GM20000 (cell line): ENCODE measurements at regions not wholly inside any gene's neighbourhood (a gene's known extent, or its start where the extent isn't known, plus 50 kb on each side); places are given as distances from the start of the nearest gene placed in this dataset.

Source experiments
- DNase-seq: peaks from one replicate; pipeline ENCODE4 v3.0.0; 2012; ENCODE audit warnings: low spot score
- TF ChIP-seq, protein P1 (sequence below): IDR thresholded peaks from 2 replicates; pipeline ENCODE4 v1.5.1; 2012; ENCODE audit warnings: mild to moderate bottlenecking, control low read depth; ENCODE audit errors: extremely low read depth, missing control alignments

GRCh38 chr5:40221255-40221654 lies 458.5 kb upstream of the PTGER4 start:
- DNase-seq, result no peak
- TF ChIP-seq, protein P1, sequence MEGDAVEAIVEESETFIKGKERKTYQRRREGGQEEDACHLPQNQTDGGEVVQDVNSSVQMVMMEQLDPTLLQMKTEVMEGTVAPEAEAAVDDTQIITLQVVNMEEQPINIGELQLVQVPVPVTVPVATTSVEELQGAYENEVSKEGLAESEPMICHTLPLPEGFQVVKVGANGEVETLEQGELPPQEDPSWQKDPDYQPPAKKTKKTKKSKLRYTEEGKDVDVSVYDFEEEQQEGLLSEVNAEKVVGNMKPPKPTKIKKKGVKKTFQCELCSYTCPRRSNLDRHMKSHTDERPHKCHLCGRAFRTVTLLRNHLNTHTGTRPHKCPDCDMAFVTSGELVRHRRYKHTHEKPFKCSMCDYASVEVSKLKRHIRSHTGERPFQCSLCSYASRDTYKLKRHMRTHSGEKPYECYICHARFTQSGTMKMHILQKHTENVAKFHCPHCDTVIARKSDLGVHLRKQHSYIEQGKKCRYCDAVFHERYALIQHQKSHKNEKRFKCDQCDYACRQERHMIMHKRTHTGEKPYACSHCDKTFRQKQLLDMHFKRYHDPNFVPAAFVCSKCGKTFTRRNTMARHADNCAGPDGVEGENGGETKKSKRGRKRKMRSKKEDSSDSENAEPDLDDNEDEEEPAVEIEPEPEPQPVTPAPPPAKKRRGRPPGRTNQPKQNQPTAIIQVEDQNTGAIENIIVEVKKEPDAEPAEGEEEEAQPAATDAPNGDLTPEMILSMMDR, result no peak

- no peak for DNase-seq
- TF ChIP-seq, protein P1, result no peak
These were observed 459.5 kb upstream of the PTGER4 start for GRCh38 chr5:40220260-40220659.

DNA sequence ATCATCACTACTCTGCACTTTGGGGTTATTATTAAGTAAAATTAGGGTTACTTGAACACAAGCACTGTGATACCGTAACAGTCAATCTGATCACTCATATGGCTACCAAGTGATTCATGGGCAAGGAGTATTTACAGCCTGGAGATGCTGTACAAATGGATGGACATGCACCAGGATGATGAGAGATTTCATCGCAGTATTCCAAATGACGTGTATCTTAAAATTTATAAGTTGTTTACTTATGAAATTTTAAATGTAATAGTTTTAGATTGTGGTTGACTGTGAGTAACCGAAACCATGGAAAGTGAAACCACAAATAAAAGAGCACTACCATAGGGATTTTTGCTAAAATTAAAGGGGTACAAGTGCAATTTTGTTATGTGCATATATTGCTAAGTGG lies 462.2 kb upstream of the PTGER4 start:
- TF ChIP-seq, protein P1, result no peak
- DNase-seq, result no peak

DNA sequence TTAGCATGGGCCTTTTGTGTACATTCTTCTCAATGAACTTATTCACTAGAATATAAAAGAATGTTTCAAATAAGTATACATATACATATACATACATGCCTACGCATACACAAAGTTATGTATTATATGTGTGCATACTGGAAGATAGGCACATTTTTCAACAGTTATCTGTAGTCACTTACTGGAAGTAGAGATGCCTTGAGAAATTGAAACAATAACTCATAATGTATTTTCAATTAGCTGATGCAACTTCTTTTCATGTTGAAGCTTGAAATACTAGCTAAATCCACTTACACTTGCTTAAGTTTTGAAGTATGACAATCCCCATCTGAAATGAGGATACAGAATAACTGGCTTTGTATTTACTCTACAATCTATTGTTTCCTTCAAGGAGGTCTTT lies 469.0 kb upstream of the PTGER4 start:
- DNase-seq, result no peak

DNA sequence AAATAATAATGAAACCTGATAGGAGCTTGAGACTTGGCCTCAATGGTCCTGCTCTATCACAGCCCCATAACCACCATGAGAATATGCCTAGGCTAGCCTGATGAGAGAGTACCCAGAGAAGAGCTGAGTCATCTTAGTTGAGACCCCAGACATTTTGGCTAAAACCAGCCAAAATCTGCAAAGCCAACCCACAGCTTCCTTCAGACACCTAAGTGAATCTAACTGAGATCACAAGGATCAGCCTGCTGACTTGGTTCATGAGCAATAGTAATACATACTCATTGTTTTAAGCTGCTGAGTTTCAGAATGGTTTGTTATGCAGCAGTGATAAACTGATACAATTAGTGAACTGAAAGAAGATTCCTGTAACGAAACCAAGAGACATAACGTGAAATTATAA lies 473.7 kb upstream of the PTGER4 start:
- TF ChIP-seq, protein P1, result no peak
- no peak for DNase-seq

More for the DNA sequence above, 469.0 kb upstream of the PTGER4 start:
- TF ChIP-seq, protein P1, result no peak

- TF ChIP-seq, protein P1, result no peak
- DNase-seq, result no peak
These were observed 475.6 kb upstream of the PTGER4 start for GRCh38 chr5:40204144-40204543.

GRCh38 chr5:40202814-40203440 lies 476.8 kb upstream of the PTGER4 start:
- TF ChIP-seq, protein P1, result no peak
- DNase-seq, result no peak
